HepG2 (cell line): ENCODE measurements at regions not wholly inside any gene's neighbourhood (a gene's known extent, or its start where the extent isn't known, plus 50 kb on each side); places are given as distances from the start of the nearest gene placed in this dataset.

ENCODE experiments used
- ARHGAP35 ChIP-seq: sonication (generic); formaldehyde crosslinking; IDR thresholded peaks from 2 replicates; pipeline ENCODE4 v1.9.0; 2022; ENCODE audit warnings: mild to moderate bottlenecking, inconsistent platforms, moderate library complexity, missing genetic modification reagents, borderline replicate concordance
- ARID2 ChIP-seq: sonication (generic); formaldehyde crosslinking; IDR thresholded peaks from 2 replicates; pipeline ENCODE4 v1.8.1; 2022; ENCODE audit warnings: mild to moderate bottlenecking, missing genetic modification reagents, borderline replicate concordance
- CEBPB ChIP-seq: IDR thresholded peaks from 2 replicates; pipeline ENCODE4 v1.6.1; 2011; ENCODE audit warnings: low read depth, low read length, improper control_type of control experiment, borderline replicate concordance
- CREB1 ChIP-seq, 2 experiments: fragments of 450-650 bp in 1 of 2; IDR thresholded peaks; 2 replicates each; pipeline ENCODE4 v1.6.1; 2016 to 2017; ENCODE audit warnings: control low read depth in 1 of 2, mild to moderate bottlenecking in 1 of 2, missing compliant biosample characterization in 1 of 2, missing genetic modification characterization in 1 of 2
- CTCF ChIP-seq: sonication (generic); formaldehyde crosslinking; IDR thresholded peaks from 2 replicates; pipeline ENCODE4 v1.5.0; 2020; ENCODE audit warnings: mild to moderate bottlenecking, missing genetic modification reagents, moderate library complexity
- GATAD1 ChIP-seq: IDR thresholded peaks from 2 replicates; pipeline ENCODE4 v1.6.1; 2016; ENCODE audit warnings: missing genetic modification reagents, missing compliant biosample characterization
- ISX ChIP-seq: sonication (generic); formaldehyde crosslinking; conservative IDR thresholded peaks from 2 replicates; pipeline ENCODE4 v1.5.0; 2020; ENCODE audit warnings: missing genetic modification reagents
- KDM5A ChIP-seq: fragments of 200-600 bp; sonication (generic); IDR thresholded peaks from 2 replicates; pipeline ENCODE4 v1.7.0; 2018; ENCODE audit warnings: antibody characterized with exemption, mild to moderate bottlenecking, low read length, borderline replicate concordance
- ZBTB44 ChIP-seq: sonication (generic); formaldehyde crosslinking; IDR thresholded peaks from 2 replicates; pipeline ENCODE4 v1.4.0; 2020; ENCODE audit warnings: missing genetic modification reagents
- ZNF33B ChIP-seq: sonication (generic); formaldehyde crosslinking; IDR thresholded peaks from 2 replicates; pipeline ENCODE4 v1.5.1; 2020; ENCODE audit warnings: mild to moderate bottlenecking, missing genetic modification reagents
- TF ChIP-seq, protein P1 (sequence below): sonication (generic); formaldehyde crosslinking; IDR thresholded peaks from 2 replicates; pipeline ENCODE4 v1.8.1; 2023; ENCODE audit warnings: mild to moderate bottlenecking, missing genetic modification reagents
- TF ChIP-seq, protein P2 (sequence below), 2 experiments: IDR thresholded peaks; 2 replicates each; pipeline ENCODE4 v1.6.1; 2011 to 2012; ENCODE audit warnings: low read length in 2 of 2, borderline replicate concordance in 1 of 2, low read depth in 1 of 2, mild to moderate bottlenecking in 1 of 2, moderate library complexity in 1 of 2
- TF ChIP-seq, protein P3 (sequence below): sonication (generic); formaldehyde crosslinking; IDR thresholded peaks from 2 replicates; pipeline ENCODE4 v1.5.0; 2020; ENCODE audit warnings: missing genetic modification reagents, mild to moderate bottlenecking, borderline replicate concordance

DNA sequence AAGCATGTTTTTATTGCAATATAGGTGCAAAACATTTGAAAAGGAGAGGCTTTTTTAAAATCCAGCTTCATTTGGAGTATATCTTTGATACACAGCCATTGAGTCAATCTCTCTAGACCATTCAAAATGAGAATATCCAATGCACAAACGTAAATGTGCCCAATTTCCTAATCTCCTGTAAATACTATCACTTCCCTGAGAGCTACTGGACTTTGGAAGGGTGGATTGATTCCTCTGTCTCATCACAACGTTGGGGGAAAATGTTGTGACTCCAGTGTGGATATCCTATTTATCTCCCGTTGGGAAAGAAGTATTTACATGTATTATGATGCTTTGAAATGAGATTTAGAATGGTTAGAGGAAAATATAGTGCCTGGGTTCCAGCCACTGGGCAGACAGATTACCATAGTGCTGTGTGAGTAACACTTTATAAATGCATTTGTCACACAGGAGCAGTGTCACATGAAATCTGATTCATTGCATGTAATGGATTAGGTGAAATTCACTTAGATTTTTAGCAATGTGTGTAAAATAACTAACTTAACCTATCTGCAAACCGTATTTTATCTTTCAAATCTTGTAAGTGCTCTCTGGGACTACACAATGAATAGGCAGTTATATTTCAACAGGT is 64.4 kb upstream of the VCX3A start:
- TF ChIP-seq, protein P1, sequence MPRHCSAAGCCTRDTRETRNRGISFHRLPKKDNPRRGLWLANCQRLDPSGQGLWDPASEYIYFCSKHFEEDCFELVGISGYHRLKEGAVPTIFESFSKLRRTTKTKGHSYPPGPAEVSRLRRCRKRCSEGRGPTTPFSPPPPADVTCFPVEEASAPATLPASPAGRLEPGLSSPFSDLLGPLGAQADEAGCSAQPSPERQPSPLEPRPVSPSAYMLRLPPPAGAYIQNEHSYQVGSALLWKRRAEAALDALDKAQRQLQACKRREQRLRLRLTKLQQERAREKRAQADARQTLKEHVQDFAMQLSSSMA (CRISPR knock-in tag) = no peak
- TF ChIP-seq ISX (CRISPR knock-in tag) = no peak
- TF ChIP-seq ZNF33B (CRISPR knock-in tag) = no peak
- TF ChIP-seq ZBTB44 (CRISPR knock-in tag) = no peak
- TF ChIP-seq GATAD1 (CRISPR knock-in tag) = no peak
- no peak for TF ChIP-seq ARID2
- no peak for TF ChIP-seq CEBPB
- no peak for TF ChIP-seq ARHGAP35 (CRISPR knock-in tag)
- no peak for TF ChIP-seq CREB1 (IDR thresholded peaks at IDR 0.05)
- no peak for TF ChIP-seq CREB1 (CRISPR knock-in tag; IDR thresholded peaks at IDR 0.05)
- TF ChIP-seq, protein P2, sequence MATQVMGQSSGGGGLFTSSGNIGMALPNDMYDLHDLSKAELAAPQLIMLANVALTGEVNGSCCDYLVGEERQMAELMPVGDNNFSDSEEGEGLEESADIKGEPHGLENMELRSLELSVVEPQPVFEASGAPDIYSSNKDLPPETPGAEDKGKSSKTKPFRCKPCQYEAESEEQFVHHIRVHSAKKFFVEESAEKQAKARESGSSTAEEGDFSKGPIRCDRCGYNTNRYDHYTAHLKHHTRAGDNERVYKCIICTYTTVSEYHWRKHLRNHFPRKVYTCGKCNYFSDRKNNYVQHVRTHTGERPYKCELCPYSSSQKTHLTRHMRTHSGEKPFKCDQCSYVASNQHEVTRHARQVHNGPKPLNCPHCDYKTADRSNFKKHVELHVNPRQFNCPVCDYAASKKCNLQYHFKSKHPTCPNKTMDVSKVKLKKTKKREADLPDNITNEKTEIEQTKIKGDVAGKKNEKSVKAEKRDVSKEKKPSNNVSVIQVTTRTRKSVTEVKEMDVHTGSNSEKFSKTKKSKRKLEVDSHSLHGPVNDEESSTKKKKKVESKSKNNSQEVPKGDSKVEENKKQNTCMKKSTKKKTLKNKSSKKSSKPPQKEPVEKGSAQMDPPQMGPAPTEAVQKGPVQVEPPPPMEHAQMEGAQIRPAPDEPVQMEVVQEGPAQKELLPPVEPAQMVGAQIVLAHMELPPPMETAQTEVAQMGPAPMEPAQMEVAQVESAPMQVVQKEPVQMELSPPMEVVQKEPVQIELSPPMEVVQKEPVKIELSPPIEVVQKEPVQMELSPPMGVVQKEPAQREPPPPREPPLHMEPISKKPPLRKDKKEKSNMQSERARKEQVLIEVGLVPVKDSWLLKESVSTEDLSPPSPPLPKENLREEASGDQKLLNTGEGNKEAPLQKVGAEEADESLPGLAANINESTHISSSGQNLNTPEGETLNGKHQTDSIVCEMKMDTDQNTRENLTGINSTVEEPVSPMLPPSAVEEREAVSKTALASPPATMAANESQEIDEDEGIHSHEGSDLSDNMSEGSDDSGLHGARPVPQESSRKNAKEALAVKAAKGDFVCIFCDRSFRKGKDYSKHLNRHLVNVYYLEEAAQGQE (IDR thresholded peaks at IDR 0.05; ENCODE audit: borderline replicate concordance in 1 of 2, low read depth in 1 of 2, low read length in 2 of 2) = no peak
- TF ChIP-seq KDM5A = no peak
- TF ChIP-seq CTCF (CRISPR knock-in tag) = no peak
- TF ChIP-seq, protein P3, sequence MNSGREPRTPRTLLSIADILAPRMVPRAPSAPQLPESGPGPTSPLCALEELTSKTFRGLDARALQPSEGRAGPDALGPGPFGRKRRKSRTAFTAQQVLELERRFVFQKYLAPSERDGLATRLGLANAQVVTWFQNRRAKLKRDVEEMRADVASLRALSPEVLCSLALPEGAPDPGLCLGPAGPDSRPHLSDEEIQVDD (CRISPR knock-in tag) = no peak
